ENCODE measurements at regions not wholly inside any gene's neighbourhood (a gene's known extent, or its start where the extent isn't known, plus 50 kb on each side); places are given as distances from the start of the nearest gene placed in this dataset.

DNA sequence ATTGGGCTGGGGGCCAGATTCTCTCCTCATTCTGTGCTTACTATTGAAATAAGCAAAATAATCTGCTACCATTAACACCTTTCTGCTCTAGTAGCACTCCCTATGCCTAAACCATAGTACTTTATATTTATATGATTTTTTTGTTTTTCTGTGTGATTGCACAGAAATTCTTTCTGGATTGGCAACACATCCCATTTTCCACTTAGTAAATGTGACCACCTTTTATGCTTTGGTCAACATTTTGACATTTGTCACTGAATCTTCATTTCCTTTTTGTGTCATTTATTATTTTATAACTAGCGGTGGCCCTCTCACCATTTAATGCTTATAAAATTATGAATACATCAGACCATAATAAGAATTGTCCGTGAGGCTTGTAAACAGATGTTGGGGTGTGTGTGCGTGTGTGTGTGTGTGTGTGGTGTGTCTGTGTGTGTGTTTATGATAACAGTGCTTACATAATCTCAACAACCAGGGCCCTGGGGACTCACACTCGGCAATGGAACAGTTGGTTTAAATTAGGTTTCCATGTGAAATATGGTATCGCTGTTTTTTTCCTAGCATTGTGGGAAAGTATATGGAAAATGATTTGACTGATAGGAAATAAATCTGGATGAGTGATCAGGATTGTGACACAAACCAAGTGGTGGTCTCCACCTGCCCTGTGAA, 138.9 kb downstream of the NOC3L start:
- TF ChIP-seq TAF1 (IDR thresholded peaks at IDR 0.05; ENCODE audit: low read depth, low read length), result no peak
- no peak for TF ChIP-seq POU2F2 (IDR thresholded peaks at IDR 0.05; ENCODE audit: low read depth, low read length)
- no peak for TF ChIP-seq SPI1 (IDR thresholded peaks at IDR 0.05; ENCODE audit: low read depth, low read length)
- TF ChIP-seq POLR2AphosphoS5 (IDR thresholded peaks at IDR 0.05; ENCODE audit: low read depth, low read length), result no peak
- TF ChIP-seq POLR2A (IDR thresholded peaks at IDR 0.05; ENCODE audit: low read depth, low read length), result no peak
- TF ChIP-seq PAX5 (IDR thresholded peaks at IDR 0.05; ENCODE audit: insufficient read depth, low read length, severe bottlenecking), result no peak
- DNase-seq (ENCODE audit: insufficient read length, low spot score), result no peak
- FAIRE-seq, result no peak

DNA sequence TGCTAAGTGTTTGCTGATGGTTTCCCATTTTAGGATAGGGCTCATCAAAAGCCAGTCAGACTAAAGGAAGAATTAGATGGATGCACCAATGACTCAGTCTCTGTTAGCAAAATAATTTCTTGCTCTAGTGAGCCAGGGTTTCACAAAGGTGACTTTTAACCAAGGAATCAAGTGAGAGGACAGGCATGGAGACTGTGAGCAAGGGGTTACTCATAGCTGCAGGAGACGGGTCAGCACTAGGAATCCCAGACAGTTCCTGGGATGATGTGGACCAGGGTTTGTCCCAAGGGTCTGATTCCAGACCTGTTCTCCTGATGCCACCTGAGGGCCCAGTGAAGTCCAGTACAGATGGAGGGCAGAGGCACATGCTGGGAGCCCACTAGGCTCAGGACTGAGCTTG, 138.1 kb downstream of the NOC3L start:
- FAIRE-seq (no peak), DNase-seq (ENCODE audit: insufficient read length, low spot score) (no peak)
- TF ChIP-seq TAF1 (IDR thresholded peaks at IDR 0.05; ENCODE audit: low read depth, low read length) (no peak), SPI1 (IDR thresholded peaks at IDR 0.05; ENCODE audit: low read depth, low read length) (no peak), POU2F2 (IDR thresholded peaks at IDR 0.05; ENCODE audit: low read depth, low read length) (no peak), POLR2A (IDR thresholded peaks at IDR 0.05; ENCODE audit: low read depth, low read length) (no peak), PAX5 (IDR thresholded peaks at IDR 0.05; ENCODE audit: insufficient read depth, low read length, severe bottlenecking) (no peak), POLR2AphosphoS5 (IDR thresholded peaks at IDR 0.05; ENCODE audit: low read depth, low read length) (no peak)

DNA sequence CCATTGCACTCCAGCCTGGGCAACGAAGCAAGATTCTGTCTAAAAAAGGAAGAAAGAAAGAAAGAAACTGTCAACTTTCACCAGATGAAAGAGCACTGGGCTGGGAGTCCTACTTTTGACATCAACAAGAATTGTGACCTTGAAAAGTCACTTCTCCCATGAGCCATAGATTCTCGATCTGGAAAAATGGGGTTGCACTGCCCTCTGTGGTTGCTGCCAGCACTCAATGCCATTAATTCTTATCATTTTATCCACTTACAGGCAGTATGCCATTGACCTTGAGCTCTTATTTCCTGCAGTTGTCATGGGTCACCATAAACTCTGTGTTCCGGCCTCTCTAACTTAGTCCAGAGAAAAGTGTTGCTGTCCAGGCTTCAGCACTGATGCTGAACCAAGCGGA, 137.2 kb downstream of the NOC3L start:
- TF ChIP-seq POU2F2 (IDR thresholded peaks at IDR 0.05; ENCODE audit: low read depth, low read length) (no peak), POLR2AphosphoS5 (IDR thresholded peaks at IDR 0.05; ENCODE audit: low read depth, low read length) (no peak), POLR2A (IDR thresholded peaks at IDR 0.05; ENCODE audit: low read depth, low read length) (no peak), SPI1 (IDR thresholded peaks at IDR 0.05; ENCODE audit: low read depth, low read length) (no peak), TAF1 (IDR thresholded peaks at IDR 0.05; ENCODE audit: low read depth, low read length) (no peak), PAX5 (IDR thresholded peaks at IDR 0.05; ENCODE audit: insufficient read depth, low read length, severe bottlenecking) (no peak)
- DNase-seq (ENCODE audit: insufficient read length, low spot score), result no peak
- FAIRE-seq, result no peak

DNA sequence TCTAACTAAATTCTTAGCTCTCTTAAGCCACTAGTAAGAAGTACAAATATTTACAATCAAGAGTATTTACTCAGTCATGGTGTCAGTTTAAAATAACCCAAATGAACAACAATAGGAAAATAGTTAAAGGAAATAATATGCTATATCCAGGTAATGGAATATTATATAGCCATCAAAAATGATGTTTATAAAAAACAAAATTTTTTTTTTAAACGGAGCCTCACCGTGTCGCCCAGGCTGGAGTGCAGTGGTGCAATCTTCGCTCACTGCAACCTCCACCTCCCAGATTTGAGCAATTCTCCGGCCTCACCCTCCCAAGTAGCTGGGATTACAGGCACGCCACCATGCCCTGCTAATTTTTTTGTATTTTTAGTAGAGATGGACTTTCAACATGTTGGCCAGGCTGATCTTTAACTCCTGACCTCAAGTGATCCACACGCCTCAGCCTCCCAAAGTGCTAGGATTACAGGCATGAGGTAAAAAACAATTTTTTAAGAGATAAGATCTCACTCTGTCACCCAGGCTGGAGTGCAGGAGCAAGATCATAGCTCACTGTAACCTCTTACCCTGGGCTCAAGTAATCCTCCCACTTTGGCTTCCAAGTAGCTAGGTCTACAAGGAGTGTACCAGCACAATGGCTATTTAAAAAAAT, 132.5 kb downstream of the NOC3L start:
- FAIRE-seq (no peak), DNase-seq (ENCODE audit: insufficient read length, low spot score) (no peak)
- TF ChIP-seq POU2F2 (IDR thresholded peaks at IDR 0.05; ENCODE audit: low read depth, low read length) (no peak), SPI1 (IDR thresholded peaks at IDR 0.05; ENCODE audit: low read depth, low read length) (no peak), TAF1 (IDR thresholded peaks at IDR 0.05; ENCODE audit: low read depth, low read length) (no peak), POLR2A (IDR thresholded peaks at IDR 0.05; ENCODE audit: low read depth, low read length) (no peak), POLR2AphosphoS5 (IDR thresholded peaks at IDR 0.05; ENCODE audit: low read depth, low read length) (no peak), PAX5 (IDR thresholded peaks at IDR 0.05; ENCODE audit: insufficient read depth, low read length, severe bottlenecking) (no peak)

DNA sequence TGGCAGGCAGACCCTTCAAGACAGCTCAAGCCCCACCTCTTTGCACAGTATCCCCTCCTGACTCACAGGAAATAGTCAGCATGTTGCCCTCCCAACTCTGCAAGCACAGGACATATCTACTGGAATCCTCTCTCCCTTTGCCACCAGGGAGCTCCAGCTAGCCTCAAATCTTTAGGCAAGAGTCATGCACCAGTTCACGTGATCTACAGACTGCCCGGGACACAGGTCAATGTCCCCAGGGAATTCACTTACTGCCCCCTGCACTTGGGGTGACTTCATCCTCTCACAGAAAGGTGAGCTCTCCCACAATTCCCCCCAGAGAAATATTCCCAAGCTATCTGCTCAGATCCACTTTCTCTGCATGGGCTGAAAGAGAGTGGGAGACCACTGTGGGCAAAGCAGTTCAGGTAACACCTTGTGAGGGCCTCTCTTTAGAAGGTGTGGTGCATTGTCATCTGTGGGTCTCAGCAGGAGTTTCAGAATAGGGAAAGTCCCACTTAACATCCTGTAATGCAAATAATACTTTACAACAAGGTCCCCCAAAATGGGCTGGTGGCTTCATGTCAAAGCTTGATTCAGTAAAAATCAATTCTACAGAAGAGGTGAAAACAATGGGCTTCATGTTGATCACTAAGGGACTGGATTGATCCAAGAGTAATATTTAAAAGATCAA, 129.9 kb downstream of the NOC3L start:
- DNase-seq (ENCODE audit: insufficient read length, low spot score) (no peak), FAIRE-seq (no peak)
- TF ChIP-seq POLR2A (IDR thresholded peaks at IDR 0.05; ENCODE audit: low read depth, low read length) (no peak), TAF1 (IDR thresholded peaks at IDR 0.05; ENCODE audit: low read depth, low read length) (no peak), SPI1 (IDR thresholded peaks at IDR 0.05; ENCODE audit: low read depth, low read length) (no peak), POU2F2 (IDR thresholded peaks at IDR 0.05; ENCODE audit: low read depth, low read length) (no peak), POLR2AphosphoS5 (IDR thresholded peaks at IDR 0.05; ENCODE audit: low read depth, low read length) (no peak), PAX5 (IDR thresholded peaks at IDR 0.05; ENCODE audit: insufficient read depth, low read length, severe bottlenecking) (no peak)

DNA sequence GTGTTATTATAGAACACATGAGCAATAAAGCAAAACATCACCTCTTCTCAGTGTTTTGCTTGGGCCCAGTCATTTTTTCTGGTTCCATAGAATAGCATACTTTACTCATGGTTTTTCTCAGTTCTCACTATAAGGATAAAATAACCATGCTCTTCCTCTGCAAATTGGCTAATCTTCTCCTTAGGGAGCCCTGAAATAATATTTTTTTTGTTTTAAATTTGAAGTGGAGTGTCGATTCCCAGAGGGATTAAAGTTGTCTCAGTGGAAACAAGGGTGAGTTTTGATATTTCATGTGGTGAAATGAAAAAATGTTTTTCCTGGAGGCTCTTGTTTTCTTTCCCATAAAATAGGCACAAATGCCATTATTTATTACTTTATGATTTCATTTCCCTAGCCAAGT, 127.3 kb downstream of the NOC3L start:
- DNase-seq (ENCODE audit: insufficient read length, low spot score) (no peak), FAIRE-seq (no peak)
- no peak for TF ChIP-seq POLR2AphosphoS5 (IDR thresholded peaks at IDR 0.05; ENCODE audit: low read depth, low read length)
- no peak for TF ChIP-seq PAX5 (IDR thresholded peaks at IDR 0.05; ENCODE audit: insufficient read depth, low read length, severe bottlenecking)
- TF ChIP-seq SPI1 (IDR thresholded peaks at IDR 0.05; ENCODE audit: low read depth, low read length), result no peak
- TF ChIP-seq POLR2A (IDR thresholded peaks at IDR 0.05; ENCODE audit: low read depth, low read length), result no peak
- no peak for TF ChIP-seq POU2F2 (IDR thresholded peaks at IDR 0.05; ENCODE audit: low read depth, low read length)
- TF ChIP-seq TAF1 (IDR thresholded peaks at IDR 0.05; ENCODE audit: low read depth, low read length), result no peak

DNA sequence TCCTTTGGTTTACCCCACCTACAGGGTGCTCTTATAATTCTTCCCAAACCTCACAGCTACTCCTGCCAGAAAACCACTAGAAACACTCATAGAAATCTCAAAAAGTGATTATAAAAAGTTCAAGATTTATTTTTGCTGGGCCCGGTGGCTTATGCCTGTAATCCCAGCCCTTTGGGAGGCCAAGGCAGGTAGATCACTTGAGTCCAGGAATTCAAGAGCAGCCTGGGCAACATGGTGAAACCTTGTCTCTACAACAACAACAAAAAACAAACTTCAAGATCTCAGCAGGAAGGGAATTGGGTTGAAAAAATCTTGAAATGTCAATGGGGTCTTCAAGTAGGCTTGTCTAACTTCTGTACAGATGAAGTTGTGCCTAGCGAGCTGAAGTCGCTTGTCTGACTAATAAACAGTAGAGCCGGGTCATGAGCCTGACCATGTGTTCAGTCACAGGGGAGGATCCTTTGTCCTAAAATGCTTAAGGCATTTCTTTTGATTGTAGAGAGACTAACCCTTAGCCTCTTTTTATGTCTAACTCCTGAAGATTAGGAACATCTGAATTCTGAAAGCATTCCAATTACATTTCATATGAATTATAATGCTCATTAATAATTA, 124.6 kb downstream of the NOC3L start:
- FAIRE-seq (no peak), DNase-seq (ENCODE audit: insufficient read length, low spot score) (no peak)
- no peak for TF ChIP-seq POU2F2 (IDR thresholded peaks at IDR 0.05; ENCODE audit: low read depth, low read length)
- TF ChIP-seq POLR2A (IDR thresholded peaks at IDR 0.05; ENCODE audit: low read depth, low read length), result no peak
- no peak for TF ChIP-seq POLR2AphosphoS5 (IDR thresholded peaks at IDR 0.05; ENCODE audit: low read depth, low read length)
- TF ChIP-seq SPI1 (IDR thresholded peaks at IDR 0.05; ENCODE audit: low read depth, low read length), result no peak
- no peak for TF ChIP-seq TAF1 (IDR thresholded peaks at IDR 0.05; ENCODE audit: low read depth, low read length)
- TF ChIP-seq PAX5 (IDR thresholded peaks at IDR 0.05; ENCODE audit: insufficient read depth, low read length, severe bottlenecking), result no peak

DNA sequence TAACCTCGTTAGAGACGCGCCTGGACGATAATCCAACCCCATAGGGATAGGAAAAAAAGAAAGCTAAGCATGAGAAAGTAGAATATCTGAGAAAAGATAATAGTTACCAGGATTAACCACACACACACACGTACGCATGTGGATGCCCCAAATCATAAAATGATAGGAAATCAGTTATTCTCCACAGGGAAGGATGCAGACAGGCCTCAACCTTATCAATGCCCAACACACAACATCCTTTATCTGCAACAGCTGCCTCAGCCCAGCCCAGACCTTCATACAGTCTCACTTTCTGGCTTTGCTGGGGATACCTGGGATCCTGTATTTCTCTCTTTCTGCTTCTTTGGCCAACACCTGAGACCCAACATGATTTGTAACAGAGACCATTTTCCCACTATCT, 123.0 kb downstream of the NOC3L start:
- TF ChIP-seq PAX5 (IDR thresholded peaks at IDR 0.05; ENCODE audit: insufficient read depth, low read length, severe bottlenecking) (no peak), TAF1 (IDR thresholded peaks at IDR 0.05; ENCODE audit: low read depth, low read length) (no peak), POU2F2 (IDR thresholded peaks at IDR 0.05; ENCODE audit: low read depth, low read length) (no peak), POLR2AphosphoS5 (IDR thresholded peaks at IDR 0.05; ENCODE audit: low read depth, low read length) (no peak)
- DNase-seq (ENCODE audit: insufficient read length, low spot score) (no peak), FAIRE-seq (no peak)

DNA sequence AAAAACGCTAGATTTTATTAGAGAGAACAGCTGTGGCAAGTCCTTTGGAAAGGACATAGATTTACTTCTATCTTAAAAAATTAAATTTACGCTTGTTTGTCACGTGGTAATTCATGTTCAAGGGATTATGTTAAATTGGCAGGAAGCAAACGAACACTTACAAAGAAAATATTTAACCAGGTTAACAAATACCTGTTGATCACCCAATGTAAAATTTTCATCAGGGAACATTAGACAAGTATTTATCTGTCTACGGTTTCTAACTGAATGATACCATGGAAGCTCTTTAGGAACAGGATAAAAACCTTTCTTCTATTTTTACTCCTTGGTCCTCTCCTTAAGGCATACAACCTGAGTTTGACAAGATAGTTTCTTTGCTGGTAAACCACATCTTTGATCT, 122.2 kb downstream of the NOC3L start:
- DNase-seq (ENCODE audit: insufficient read length, low spot score) (no peak), FAIRE-seq (no peak)
- TF ChIP-seq TAF1 (IDR thresholded peaks at IDR 0.05; ENCODE audit: low read depth, low read length), result no peak
- TF ChIP-seq POLR2AphosphoS5 (IDR thresholded peaks at IDR 0.05; ENCODE audit: low read depth, low read length), result no peak
- no peak for TF ChIP-seq SPI1 (IDR thresholded peaks at IDR 0.05; ENCODE audit: low read depth, low read length)
- no peak for TF ChIP-seq POU2F2 (IDR thresholded peaks at IDR 0.05; ENCODE audit: low read depth, low read length)
- TF ChIP-seq POLR2A (IDR thresholded peaks at IDR 0.05; ENCODE audit: low read depth, low read length), result no peak
- TF ChIP-seq PAX5 (IDR thresholded peaks at IDR 0.05; ENCODE audit: insufficient read depth, low read length, severe bottlenecking), result no peak

Data from GM12891 (cell line).